DND-41 (cell line): ENCODE measurements at regions not wholly inside any gene's neighbourhood (a gene's known extent, or its start where the extent isn't known, plus 50 kb on each side); places are given as distances from the start of the nearest gene placed in this dataset.

Experiments
- EZH2 ChIP-seq: IDR thresholded peaks from 3 replicates; pipeline ENCODE4 v1.6.1; 2012; ENCODE audit warnings: borderline replicate concordance, low read depth, mild to moderate bottlenecking, moderate library complexity, low read length, inconsistent platforms; ENCODE audit not compliant: severe bottlenecking
- TF ChIP-seq, protein P1 (sequence below): IDR thresholded peaks from 2 replicates; pipeline ENCODE4 v1.5.1; 2012; ENCODE audit warnings: borderline replicate concordance, low read length, moderate library complexity, mild to moderate bottlenecking; ENCODE audit not compliant: poor library complexity, severe bottlenecking; ENCODE audit errors: extremely low read depth

DNA sequence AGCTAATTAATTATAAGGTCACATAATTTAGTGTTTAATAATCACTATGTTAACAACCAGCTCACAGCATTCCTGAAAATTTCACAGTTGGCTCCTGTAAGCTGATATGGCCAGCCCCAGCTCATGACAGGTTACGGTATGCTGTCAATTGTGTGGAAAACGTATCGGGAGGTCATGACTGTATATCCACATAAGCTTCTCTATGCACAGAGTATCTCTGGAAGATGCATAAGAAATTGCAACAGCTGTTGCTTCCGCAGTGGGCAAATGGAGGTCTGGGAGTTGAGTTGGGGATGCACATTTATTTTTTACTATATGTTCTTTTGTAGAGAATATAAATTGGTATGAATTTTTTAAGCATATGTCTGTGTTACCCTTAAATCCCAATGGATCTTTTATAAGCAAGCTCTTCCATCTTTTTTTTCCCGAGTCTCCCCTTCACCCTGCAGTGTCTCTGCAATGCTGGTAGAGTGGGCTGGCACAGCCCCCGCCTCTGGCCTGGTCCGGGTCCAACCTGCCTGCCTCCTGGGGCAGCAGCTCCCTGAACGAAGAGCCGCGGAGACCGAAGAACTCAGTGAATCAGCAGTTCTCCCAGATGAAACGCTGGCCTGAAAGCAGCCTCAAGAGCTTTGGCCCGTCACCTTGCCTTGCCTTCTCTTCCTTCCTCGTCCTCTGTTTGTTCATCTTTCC is 139.9 kb upstream of the CDYL start:
- TF ChIP-seq, protein P1, sequence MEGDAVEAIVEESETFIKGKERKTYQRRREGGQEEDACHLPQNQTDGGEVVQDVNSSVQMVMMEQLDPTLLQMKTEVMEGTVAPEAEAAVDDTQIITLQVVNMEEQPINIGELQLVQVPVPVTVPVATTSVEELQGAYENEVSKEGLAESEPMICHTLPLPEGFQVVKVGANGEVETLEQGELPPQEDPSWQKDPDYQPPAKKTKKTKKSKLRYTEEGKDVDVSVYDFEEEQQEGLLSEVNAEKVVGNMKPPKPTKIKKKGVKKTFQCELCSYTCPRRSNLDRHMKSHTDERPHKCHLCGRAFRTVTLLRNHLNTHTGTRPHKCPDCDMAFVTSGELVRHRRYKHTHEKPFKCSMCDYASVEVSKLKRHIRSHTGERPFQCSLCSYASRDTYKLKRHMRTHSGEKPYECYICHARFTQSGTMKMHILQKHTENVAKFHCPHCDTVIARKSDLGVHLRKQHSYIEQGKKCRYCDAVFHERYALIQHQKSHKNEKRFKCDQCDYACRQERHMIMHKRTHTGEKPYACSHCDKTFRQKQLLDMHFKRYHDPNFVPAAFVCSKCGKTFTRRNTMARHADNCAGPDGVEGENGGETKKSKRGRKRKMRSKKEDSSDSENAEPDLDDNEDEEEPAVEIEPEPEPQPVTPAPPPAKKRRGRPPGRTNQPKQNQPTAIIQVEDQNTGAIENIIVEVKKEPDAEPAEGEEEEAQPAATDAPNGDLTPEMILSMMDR: no peak
- no peak for TF ChIP-seq EZH2
